GM13976 (cell line): ENCODE measurements at regions not wholly inside any gene's neighbourhood (a gene's known extent, or its start where the extent isn't known, plus 50 kb on each side); places are given as distances from the start of the nearest gene placed in this dataset.

Experiments used
- DNase-seq: peaks from one replicate; pipeline ENCODE4 v3.0.0; 2012; ENCODE audit warnings: low spot score
- in situ Hi-C: fragments of 300-500 bp; cut with MboI; formaldehyde crosslinking; loops from one replicate; pipeline ENCODE4 v1.12.0; 2022; ENCODE audit warnings: low sequenced_read_pairs, mixed read lengths, inconsistent platforms; ENCODE audit not compliant: unreplicated experiment
- TF ChIP-seq, protein P1 (sequence below): IDR thresholded peaks from 2 replicates; pipeline ENCODE4 v1.5.1; 2012; ENCODE audit warnings: borderline replicate concordance, mild to moderate bottlenecking; ENCODE audit not compliant: insufficient read depth; ENCODE audit errors: extremely low read depth, missing control alignments, control extremely low read depth

DNA sequence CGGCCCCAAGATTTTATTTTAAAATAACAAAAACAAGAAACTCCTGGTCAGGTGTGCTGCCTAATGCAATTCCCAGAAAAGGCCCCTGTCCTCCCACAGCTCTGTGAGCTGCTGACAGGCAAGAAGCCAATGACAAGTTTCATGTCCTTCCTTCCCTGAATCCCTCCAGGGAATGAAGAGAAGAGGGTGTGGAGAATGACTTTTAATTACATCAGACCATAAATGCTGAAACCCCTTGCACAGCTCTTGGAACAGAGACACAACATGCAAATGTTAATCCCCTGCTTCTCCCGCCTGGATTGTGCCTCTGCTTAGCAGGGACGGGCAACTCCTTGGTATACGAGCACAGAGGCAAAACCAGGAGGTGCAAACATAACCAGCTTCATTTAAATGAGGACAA lies 228.1 kb upstream of the CAMK1G start:
- in situ Hi-C loops, result no loop called here
- DNase-seq, result no peak
- TF ChIP-seq, protein P1, sequence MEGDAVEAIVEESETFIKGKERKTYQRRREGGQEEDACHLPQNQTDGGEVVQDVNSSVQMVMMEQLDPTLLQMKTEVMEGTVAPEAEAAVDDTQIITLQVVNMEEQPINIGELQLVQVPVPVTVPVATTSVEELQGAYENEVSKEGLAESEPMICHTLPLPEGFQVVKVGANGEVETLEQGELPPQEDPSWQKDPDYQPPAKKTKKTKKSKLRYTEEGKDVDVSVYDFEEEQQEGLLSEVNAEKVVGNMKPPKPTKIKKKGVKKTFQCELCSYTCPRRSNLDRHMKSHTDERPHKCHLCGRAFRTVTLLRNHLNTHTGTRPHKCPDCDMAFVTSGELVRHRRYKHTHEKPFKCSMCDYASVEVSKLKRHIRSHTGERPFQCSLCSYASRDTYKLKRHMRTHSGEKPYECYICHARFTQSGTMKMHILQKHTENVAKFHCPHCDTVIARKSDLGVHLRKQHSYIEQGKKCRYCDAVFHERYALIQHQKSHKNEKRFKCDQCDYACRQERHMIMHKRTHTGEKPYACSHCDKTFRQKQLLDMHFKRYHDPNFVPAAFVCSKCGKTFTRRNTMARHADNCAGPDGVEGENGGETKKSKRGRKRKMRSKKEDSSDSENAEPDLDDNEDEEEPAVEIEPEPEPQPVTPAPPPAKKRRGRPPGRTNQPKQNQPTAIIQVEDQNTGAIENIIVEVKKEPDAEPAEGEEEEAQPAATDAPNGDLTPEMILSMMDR, result no peak

DNA sequence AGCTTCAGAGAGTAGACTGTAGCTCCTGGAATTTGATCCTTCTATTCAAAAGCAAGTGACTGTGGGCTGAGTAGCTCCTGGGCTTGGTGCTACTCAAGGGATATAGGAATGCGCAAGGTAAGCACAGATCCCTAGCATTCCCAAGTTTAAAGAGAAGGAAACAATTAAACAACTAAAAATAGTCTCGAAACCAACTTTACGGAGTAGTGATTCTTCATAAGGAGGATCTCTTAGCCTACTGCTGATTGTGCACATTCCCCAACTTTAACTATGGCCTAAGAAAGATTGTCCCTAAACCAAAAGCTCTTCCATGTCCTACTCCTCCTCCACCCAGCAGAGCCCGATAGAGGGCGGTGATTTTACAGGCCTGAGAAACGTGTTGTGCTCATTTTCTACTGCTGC lies 226.5 kb upstream of the CAMK1G start:
- TF ChIP-seq, protein P1, result no peak
- DNase-seq, result no peak
- in situ Hi-C loops, result no loop called here

DNA sequence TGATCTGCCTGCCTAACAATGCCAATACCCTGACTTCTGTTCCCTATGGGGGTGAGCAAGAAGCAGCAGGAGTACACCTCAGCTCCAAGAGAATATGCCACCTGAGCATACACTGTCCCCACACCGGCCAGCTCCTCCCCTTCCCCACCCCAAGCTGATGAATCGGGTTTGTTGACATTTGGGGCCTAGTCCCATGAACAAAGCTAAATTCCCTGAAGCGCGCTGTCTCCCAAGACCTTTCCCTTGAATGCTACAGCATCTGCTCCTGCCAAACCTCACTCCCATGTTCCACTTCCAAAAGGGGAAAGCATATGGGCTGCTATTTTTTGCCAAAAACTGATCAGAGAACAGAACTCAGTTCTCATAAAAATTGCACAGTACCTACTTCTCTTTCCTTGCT lies 220.4 kb upstream of the CAMK1G start:
- no peak for DNase-seq
- TF ChIP-seq, protein P1, result no peak
- in situ Hi-C loops, result no loop called here

DNA sequence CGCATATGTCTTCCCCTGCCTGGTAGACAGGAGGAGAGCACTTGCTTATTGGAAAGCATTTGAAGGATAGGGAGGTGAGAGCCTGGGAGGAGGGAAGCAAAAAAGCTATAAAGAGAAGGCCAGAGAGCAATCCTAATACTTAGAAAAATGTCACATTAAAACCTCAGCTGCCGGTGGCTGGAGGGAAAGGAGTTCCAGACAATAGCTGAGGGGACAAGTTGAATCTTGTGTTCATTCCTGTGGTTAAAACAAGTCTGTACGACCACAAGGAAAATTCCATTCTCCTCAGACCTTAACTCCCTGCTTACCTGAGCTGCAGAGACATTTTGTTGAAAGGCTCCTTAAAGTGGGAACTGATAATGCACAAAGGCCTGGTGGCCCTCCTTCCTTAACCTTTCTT lies 218.8 kb upstream of the CAMK1G start:
- in situ Hi-C loops, result no loop called here
- TF ChIP-seq, protein P1, result no peak
- no peak for DNase-seq

DNA sequence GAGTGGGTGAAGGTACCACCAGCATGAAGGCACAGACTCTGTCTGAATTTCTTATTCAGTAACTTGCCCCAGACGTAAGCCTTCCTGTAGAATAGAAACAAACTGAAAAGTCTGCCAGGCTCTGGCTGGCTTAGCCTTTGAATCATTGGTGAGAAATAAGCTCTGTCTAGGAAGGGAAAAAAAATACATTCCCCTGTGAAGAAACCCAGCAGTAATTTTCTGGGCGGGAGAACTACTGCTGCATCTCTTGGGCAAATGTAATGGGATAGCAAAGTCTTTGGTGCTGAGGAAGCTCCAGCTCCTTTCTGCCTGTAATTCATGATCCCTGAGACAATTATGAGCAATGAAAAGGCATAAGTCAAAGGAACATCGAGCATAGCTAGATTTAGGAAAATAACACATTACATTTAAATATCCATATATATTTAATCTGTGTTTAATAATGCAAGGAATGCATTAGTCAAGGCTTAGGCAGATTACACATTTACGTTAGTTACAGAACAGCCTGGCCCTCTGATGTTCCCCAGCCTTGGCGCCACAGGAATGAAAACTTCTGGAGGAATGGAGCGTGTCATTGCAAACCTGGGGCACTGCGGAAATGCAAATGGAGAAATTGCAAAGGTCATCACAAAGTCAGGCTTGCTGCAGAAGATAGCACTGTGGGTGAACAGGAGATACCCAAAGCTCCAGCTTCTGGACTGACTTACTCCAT lies 216.3 kb upstream of the CAMK1G start:
- DNase-seq, result no peak
- TF ChIP-seq, protein P1, result no peak
- in situ Hi-C loops, result no loop called here

DNA sequence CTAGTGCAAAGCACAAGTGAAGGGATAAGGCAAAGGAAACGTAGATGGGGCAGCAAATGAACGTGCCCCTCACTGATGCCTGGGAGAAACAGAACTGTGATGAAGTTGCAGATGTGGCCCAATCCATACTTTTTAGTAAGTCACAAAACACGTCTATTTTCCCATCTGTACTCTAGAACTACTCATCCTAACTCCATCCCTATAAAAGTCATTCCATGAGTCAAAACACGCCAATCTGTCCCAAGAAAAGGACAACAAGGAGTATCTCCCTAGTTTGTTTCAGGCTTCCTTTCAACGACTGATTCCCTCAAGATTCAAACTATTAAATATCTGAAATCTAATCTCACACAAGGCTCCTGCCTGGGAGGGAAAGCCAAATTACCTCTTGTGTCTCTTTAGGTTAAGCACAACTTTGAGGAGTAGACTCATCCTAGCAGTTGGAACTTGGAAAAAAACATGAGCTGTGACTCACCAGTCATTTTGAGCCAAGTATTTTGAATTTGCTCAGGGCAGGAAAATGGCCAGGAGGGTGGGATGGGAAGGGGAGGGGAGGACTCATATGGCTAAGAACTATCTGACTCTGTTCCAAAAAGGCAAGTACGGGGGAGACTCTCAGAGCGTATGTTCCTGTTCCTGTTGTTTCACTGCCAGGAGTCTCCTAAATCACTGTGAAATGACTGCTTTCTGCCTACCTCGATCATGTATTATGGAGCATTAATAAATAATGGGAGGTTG lies 214.5 kb upstream of the CAMK1G start:
- no peak for DNase-seq
- in situ Hi-C loops, result no loop called here

More for the DNA sequence above, 214.5 kb upstream of the CAMK1G start:
- TF ChIP-seq, protein P1, result no peak
